Neural progenitor cell (in vitro differentiated cells): ENCODE measurements at regions not wholly inside any gene's neighbourhood (a gene's known extent, or its start where the extent isn't known, plus 50 kb on each side); places are given as distances from the start of the nearest gene placed in this dataset.

Experiments
- DNase-seq: peaks from one replicate; pipeline ENCODE4 v3.0.0-alpha.2; 2016; ENCODE audit warnings: low spot score
- H2AFZ ChIP-seq: fragments of 200-600 bp; sonication (generic); replicated peaks from 2 replicates; pipeline ENCODE4 v1.6.1; 2016; ENCODE audit warnings: antibody characterized with exemption
- H3F3A ChIP-seq: fragments of 200-600 bp; sonication (generic); 2 replicates; pipeline ENCODE4 v1.6.1; 2016; ENCODE audit warnings: antibody characterized with exemption, low read depth
- H3K27ac ChIP-seq: fragments of 200-600 bp; sonication (generic); 2 replicates; pipeline ENCODE4 v1.5.1; 2016; ENCODE audit warnings: mild to moderate bottlenecking
- H3K27me3 ChIP-seq: fragments of 200-600 bp; sonication (generic); 2 replicates; pipeline ENCODE4 v1.6.1; 2016; ENCODE audit warnings: mild to moderate bottlenecking, moderate library complexity
- H3K36me3 ChIP-seq: fragments of 200-600 bp; sonication (generic); 2 replicates; pipeline ENCODE4 v1.5.1; 2016
- H3K4me1 ChIP-seq: fragments of 200-600 bp; sonication (generic); 2 replicates; pipeline ENCODE4 v1.6.1; 2016; ENCODE audit warnings: mixed run types
- H3K4me2 ChIP-seq: fragments of 200-600 bp; sonication (generic); 2 replicates; pipeline ENCODE4 v1.6.1; 2016
- H3K4me3 ChIP-seq: fragments of 200-600 bp; sonication (generic); 2 replicates; pipeline ENCODE4 v1.5.1; 2016
- H3K79me2 ChIP-seq: fragments of 200-600 bp; sonication (generic); 2 replicates; pipeline ENCODE4 v1.6.1; 2016; ENCODE audit warnings: low read depth
- H3K9ac ChIP-seq: fragments of 200-600 bp; sonication (generic); 2 replicates; pipeline ENCODE4 v1.6.1; 2016
- H3K9me3 ChIP-seq: fragments of 200-600 bp; sonication (generic); 2 replicates; pipeline ENCODE4 v1.5.1; 2016; ENCODE audit warnings: low read depth
- H4K20me1 ChIP-seq: fragments of 200-600 bp; sonication (generic); 2 replicates; pipeline ENCODE4 v1.6.1; 2016; ENCODE audit warnings: low read depth
- H3K27ac Mint-ChIP-seq: 3 replicates; pipeline ENCODE4 v1.8.0; 2021; ENCODE audit warnings: mixed read lengths
- H3K27me3 Mint-ChIP-seq: 2 replicates; pipeline ENCODE4 v1.8.0; 2022; ENCODE audit warnings: low read depth, mild to moderate bottlenecking, inconsistent platforms, moderate library complexity, mixed read lengths; ENCODE audit not compliant: insufficient read depth
- H3K36me3 Mint-ChIP-seq: 3 replicates; pipeline ENCODE4 v1.8.0; 2021; ENCODE audit warnings: mixed read lengths
- H3K4me1 Mint-ChIP-seq: 3 replicates; pipeline ENCODE4 v1.8.0; 2021; ENCODE audit warnings: mixed read lengths
- H3K4me3 Mint-ChIP-seq: 3 replicates; pipeline ENCODE4 v1.8.0; 2021; ENCODE audit warnings: mild to moderate bottlenecking, moderate library complexity, mixed read lengths
- H3K9me3 Mint-ChIP-seq: 3 replicates; pipeline ENCODE4 v1.8.0; 2020; ENCODE audit warnings: mixed read lengths
- EZH2 ChIP-seq: fragments of 200-600 bp; sonication (generic); IDR thresholded peaks from 2 replicates; pipeline ENCODE4 v1.6.1; 2017; ENCODE audit warnings: antibody characterized with exemption, mild to moderate bottlenecking, moderate library complexity
- EZH2phosphoT487 ChIP-seq: fragments of 200-600 bp; sonication (generic); IDR thresholded peaks from 2 replicates; pipeline ENCODE4 v1.6.1; 2017; ENCODE audit warnings: antibody characterized with exemption
- TF ChIP-seq, protein P1 (sequence below): fragments of 200-600 bp; sonication (generic); IDR thresholded peaks from 2 replicates; pipeline ENCODE4 v1.5.1; 2017; ENCODE audit warnings: antibody characterized with exemption, mild to moderate bottlenecking

DNA sequence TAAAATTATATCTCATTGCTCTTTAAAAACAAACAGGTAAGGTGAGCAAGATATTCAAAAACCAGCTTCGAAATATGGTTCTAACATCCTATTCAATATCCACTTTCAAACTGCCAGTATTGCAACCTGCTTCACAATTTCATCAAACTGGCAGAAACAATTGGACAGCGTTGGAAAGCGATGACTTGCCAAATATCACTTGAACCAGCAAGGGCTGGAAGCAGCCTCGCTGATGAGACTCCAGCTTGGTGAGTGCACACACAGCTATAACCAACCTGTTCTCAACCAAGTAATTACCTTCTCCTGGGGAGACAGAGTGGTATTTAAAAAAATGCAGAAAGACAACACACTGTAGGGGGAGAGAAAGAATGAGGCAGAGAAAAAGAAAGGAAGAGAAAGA lies 155.8 kb upstream of the RAI2 start:
- peak overlapping the region; percentile 28 for H3K4me2 ChIP-seq
- TF ChIP-seq EZH2 (no peak), EZH2phosphoT487 (no peak)
- TF ChIP-seq, protein P1, sequence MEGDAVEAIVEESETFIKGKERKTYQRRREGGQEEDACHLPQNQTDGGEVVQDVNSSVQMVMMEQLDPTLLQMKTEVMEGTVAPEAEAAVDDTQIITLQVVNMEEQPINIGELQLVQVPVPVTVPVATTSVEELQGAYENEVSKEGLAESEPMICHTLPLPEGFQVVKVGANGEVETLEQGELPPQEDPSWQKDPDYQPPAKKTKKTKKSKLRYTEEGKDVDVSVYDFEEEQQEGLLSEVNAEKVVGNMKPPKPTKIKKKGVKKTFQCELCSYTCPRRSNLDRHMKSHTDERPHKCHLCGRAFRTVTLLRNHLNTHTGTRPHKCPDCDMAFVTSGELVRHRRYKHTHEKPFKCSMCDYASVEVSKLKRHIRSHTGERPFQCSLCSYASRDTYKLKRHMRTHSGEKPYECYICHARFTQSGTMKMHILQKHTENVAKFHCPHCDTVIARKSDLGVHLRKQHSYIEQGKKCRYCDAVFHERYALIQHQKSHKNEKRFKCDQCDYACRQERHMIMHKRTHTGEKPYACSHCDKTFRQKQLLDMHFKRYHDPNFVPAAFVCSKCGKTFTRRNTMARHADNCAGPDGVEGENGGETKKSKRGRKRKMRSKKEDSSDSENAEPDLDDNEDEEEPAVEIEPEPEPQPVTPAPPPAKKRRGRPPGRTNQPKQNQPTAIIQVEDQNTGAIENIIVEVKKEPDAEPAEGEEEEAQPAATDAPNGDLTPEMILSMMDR, result no peak
- peaks cover 5% of the 10 kb centered on the region for H3K9me3 ChIP-seq
- Mint-ChIP-seq H3K9me3 (peaks cover 4% of the 10 kb centered on the region), H3K27ac (no peak overlapping the region), H3K27me3 (peaks cover 2% of the 10 kb centered on the region), H3K4me3 (no peak overlapping the region), H3K4me1 (peaks cover 11% of the 10 kb centered on the region), H3K36me3 (no peaks in the 10 kb centered on the region)
- no peaks in the 10 kb centered on the region for H3K79me2 ChIP-seq
- H3K4me3 ChIP-seq, result no peak overlapping the region
- no peaks in the 10 kb centered on the region for H3K27me3 ChIP-seq
- H3K36me3 ChIP-seq, result no peaks in the 10 kb centered on the region
- no peaks in the 10 kb centered on the region for H3K4me1 ChIP-seq
- H3F3A ChIP-seq, result peaks cover 5% of the 10 kb centered on the region
- no peak overlapping the region for H2AFZ ChIP-seq
- H4K20me1 ChIP-seq, result no peaks in the 10 kb centered on the region
- H3K27ac ChIP-seq, result no peak overlapping the region
- H3K9ac ChIP-seq, result no peak overlapping the region
- DNase-seq, result no peak

DNA sequence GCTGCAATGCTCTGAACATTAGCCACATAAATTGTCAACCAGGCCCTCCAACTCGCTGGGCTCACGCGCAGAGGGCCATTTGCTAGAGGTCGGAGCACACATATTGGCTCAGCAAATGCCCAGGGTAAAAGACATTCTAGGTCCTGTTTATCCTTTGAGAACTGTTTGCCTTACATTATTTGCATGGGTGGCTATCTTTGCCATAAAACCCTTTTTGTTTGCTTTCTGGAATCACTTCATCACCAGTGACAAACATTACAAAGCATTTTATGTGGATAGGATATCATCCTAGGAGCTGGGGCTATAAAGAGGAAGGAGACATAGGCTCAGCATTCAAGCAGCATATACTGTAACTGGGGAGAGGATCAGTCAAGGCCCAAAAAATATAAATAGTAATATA lies 149.2 kb upstream of the RAI2 start:
- Histone ChIP-seq H3K27ac (no peak overlapping the region), H3K9ac (no peak overlapping the region), H3K27me3 (no peaks in the 10 kb centered on the region), H3F3A (no peaks in the 10 kb centered on the region), H2AFZ (no peak overlapping the region), H3K4me2 (no peak overlapping the region), H4K20me1 (peaks cover 6% of the 10 kb centered on the region), H3K36me3 (no peaks in the 10 kb centered on the region), H3K79me2 (no peaks in the 10 kb centered on the region), H3K4me1 (no peaks in the 10 kb centered on the region), H3K4me3 (no peak overlapping the region), H3K9me3 (no peaks in the 10 kb centered on the region)
- no peak for DNase-seq
- Mint-ChIP-seq H3K4me1 (no peaks in the 10 kb centered on the region), H3K36me3 (no peaks in the 10 kb centered on the region), H3K4me3 (no peak overlapping the region), H3K27ac (no peak overlapping the region), H3K9me3 (peaks cover 2% of the 10 kb centered on the region), H3K27me3 (no peaks in the 10 kb centered on the region)
- TF ChIP-seq, protein P1, result no peak
- no peak for TF ChIP-seq EZH2
- TF ChIP-seq EZH2phosphoT487, result no peak

DNA sequence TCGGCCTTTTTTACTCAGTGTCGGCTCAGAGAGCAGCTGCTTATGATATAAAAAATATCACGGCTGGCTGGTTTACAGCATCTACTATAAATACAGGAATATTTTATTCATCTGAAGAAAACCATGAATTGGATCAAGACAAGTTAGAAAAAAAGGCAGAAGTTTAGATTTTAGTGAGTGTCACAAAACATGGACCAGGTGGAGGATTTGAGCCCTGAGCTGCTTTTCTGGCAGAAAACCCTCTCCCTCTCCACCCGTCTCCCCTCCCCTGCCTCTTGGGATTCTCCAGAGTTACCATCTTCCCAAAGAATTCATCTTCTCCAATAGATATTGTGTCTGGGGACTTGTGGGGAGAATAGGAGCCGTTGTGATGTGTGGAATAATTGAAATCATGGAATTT lies 142.8 kb upstream of the RAI2 start:
- no peak for DNase-seq
- Mint-ChIP-seq H3K36me3 (no peaks in the 10 kb centered on the region), H3K27me3 (no peaks in the 10 kb centered on the region), H3K4me3 (no peak overlapping the region), H3K27ac (no peak overlapping the region), H3K4me1 (no peaks in the 10 kb centered on the region), H3K9me3 (no peaks in the 10 kb centered on the region)
- Histone ChIP-seq H3K9ac (no peak overlapping the region), H3K36me3 (no peaks in the 10 kb centered on the region), H3K4me2 (no peak overlapping the region), H3K4me3 (no peak overlapping the region), H3K4me1 (no peaks in the 10 kb centered on the region), H3K9me3 (no peaks in the 10 kb centered on the region), H3K27ac (no peak overlapping the region), H3K27me3 (no peaks in the 10 kb centered on the region), H3F3A (no peaks in the 10 kb centered on the region), H2AFZ (no peak overlapping the region), H3K79me2 (no peaks in the 10 kb centered on the region), H4K20me1 (peaks cover 6% of the 10 kb centered on the region)
- TF ChIP-seq, protein P1, result no peak
- no peak for TF ChIP-seq EZH2
- TF ChIP-seq EZH2phosphoT487, result no peak
